Kidney epithelial cell (primary cell): ENCODE measurements at regions not wholly inside any gene's neighbourhood (a gene's known extent, or its start where the extent isn't known, plus 50 kb on each side); places are given as distances from the start of the nearest gene placed in this dataset.

ENCODE experiments used
- DNase-seq: peaks from one replicate; pipeline ENCODE4 v3.0.0-alpha.2; 2010; ENCODE audit warnings: low read depth
- H3K27me3 ChIP-seq: 2 replicates; pipeline ENCODE4 v1.6.0; 2011; ENCODE audit warnings: low read length; ENCODE audit not compliant: control insufficient read depth, insufficient read depth
- H3K36me3 ChIP-seq: 2 replicates; pipeline ENCODE4 v1.5.1; 2011; ENCODE audit warnings: low read length; ENCODE audit not compliant: control insufficient read depth, insufficient read depth
- H3K4me3 ChIP-seq: 2 replicates; pipeline ENCODE4 v1.5.1; 2011; ENCODE audit warnings: low read depth, mild to moderate bottlenecking, control low read depth, low read length
- TF ChIP-seq, protein P1 (sequence below): IDR thresholded peaks from 2 replicates; pipeline ENCODE4 v1.5.1; 2011; ENCODE audit warnings: mild to moderate bottlenecking, moderate library complexity, low read length, control low read depth, inconsistent platforms; ENCODE audit not compliant: insufficient read depth, poor library complexity, severe bottlenecking

DNA sequence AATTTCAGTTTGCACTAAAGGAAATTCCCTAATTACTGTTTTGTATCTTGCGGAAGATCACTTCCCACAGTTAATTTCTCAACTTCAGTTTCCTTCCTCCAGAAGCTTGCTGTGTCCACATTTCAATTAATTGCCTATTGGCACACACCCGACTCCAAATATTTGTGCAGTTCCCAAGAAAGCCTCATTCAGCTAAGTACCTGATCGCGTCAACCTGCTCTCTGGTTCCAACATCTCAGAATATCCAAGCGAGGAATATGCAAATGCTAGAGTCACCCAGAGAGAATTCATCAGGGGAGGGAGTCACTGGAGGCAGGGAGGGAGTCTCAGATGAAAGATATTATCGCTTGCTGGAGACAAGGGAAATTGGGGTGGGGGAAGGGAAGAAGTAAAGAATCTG, 351.3 kb downstream of the RRAGC start:
- Histone ChIP-seq H3K36me3 (no peaks in the 10 kb centered on the region), H3K4me3 (no peak overlapping the region), H3K27me3 (peaks cover 5% of the 10 kb centered on the region)
- DNase-seq, result no peak
- TF ChIP-seq, protein P1, sequence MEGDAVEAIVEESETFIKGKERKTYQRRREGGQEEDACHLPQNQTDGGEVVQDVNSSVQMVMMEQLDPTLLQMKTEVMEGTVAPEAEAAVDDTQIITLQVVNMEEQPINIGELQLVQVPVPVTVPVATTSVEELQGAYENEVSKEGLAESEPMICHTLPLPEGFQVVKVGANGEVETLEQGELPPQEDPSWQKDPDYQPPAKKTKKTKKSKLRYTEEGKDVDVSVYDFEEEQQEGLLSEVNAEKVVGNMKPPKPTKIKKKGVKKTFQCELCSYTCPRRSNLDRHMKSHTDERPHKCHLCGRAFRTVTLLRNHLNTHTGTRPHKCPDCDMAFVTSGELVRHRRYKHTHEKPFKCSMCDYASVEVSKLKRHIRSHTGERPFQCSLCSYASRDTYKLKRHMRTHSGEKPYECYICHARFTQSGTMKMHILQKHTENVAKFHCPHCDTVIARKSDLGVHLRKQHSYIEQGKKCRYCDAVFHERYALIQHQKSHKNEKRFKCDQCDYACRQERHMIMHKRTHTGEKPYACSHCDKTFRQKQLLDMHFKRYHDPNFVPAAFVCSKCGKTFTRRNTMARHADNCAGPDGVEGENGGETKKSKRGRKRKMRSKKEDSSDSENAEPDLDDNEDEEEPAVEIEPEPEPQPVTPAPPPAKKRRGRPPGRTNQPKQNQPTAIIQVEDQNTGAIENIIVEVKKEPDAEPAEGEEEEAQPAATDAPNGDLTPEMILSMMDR, result no peak

DNA sequence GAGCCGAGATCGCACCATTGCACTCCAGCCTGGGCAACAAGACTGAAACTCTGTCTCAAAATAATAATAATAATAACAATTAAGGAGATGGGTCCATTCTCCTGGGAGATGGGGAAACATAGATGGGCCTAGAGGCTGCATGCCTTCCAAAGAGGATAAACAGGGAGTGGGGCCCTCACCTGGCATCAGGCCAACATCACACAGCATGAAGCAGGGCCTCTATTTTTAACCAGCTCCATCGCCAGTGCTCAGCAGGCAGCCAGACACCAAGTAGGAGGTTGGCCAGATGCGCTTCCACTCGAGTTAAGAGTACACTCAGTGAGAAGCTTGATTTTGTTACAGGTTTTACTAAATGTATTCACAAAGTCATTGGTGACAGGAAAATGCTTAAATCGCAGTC, 352.0 kb downstream of the RRAGC start:
- Histone ChIP-seq H3K36me3 (no peaks in the 10 kb centered on the region), H3K4me3 (no peak overlapping the region), H3K27me3 (peaks cover 7% of the 10 kb centered on the region)
- DNase-seq, result no peak
- TF ChIP-seq, protein P1, result no peak

DNA sequence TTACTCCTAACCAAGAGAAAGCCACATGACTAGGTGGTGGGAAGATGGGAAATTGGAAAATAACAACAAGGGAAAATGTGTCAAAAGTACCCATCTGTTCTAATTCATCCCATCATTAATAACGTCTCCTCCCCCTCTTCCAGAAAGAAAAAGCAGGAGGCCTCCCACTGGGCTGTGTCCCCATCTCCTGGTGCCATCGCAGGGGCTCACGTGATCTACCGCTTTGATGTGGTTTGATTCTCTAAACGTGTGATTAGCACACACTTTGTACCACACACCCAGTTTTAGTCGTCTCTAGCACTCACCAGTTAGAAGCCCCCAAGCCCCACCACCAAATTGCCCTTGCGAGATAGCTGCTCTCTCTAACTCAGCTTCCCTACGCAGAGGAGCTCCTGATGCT, 353.6 kb downstream of the RRAGC start:
- TF ChIP-seq, protein P1, result no peak
- DNase-seq, result no peak
- Histone ChIP-seq H3K27me3 (peaks cover 5% of the 10 kb centered on the region), H3K4me3 (no peak overlapping the region), H3K36me3 (no peaks in the 10 kb centered on the region)

DNA sequence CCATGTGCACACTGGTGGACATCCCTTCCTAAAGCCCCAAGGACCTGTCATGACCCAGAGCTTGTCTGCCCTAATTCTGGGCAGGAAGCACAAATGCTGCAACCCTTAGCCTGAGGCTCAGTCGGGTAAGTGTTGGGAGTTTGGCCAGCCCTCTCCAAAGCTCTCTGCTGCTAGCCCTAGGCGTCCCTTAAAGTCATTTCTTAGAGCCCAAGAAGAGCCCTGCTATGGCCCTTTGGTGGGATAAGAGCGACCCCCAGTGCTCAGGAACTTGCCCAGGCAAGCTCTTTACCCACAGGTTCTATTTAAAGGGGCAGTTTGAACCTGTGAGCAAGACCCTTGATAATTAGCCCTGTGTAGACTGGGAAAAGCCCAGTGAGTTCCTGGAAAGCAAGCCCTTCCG, 356.8 kb downstream of the RRAGC start:
- peaks cover 11% of the 10 kb centered on the region for H3K27me3 ChIP-seq
- H3K36me3 ChIP-seq, result no peaks in the 10 kb centered on the region
- no peak overlapping the region for H3K4me3 ChIP-seq
- DNase-seq, result no peak
- TF ChIP-seq, protein P1, result no peak

DNA sequence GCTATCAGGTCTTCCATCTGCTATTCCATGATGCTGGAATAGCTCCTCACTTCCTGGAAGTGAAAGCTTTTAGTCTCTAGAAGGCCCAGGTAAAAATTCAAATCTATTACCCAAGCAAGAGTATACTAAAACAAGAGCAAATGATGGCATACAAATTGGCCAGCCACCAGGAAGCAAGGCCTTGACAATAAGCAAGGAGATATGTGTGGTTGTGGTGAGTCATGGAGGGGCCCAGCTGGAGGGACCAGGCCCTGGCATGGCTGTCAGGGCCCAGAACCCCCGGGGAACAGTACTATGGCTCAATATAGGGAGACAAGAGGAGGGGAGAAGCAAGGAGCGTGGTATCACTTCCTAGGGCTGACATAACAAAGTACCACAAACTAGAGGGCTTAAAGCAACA, 358.7 kb downstream of the RRAGC start:
- no peak overlapping the region for H3K4me3 ChIP-seq
- peaks cover 13% of the 10 kb centered on the region for H3K27me3 ChIP-seq
- no peak for DNase-seq
- H3K36me3 ChIP-seq, result no peaks in the 10 kb centered on the region
- TF ChIP-seq, protein P1, result no peak

DNA sequence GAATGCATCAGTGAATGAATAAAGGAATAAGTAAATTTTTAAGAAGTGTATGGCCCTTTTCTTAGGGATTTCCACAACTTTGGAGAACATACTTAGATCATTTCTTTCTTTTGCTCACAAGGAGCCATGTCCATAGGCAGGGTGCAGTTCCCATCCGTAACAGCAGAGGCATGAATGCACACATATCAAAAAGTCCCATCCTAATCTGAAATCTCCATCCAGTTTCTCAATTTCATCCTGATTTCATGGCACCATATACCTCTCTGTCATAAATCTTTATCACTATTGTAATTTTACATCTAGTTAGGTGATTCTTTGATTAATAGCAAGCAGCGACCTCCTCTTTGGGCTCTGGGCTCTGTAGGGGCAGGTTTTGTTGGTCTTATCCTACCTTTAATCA, 359.2 kb downstream of the RRAGC start:
- TF ChIP-seq, protein P1, result peak; percentile 25
- no peak for DNase-seq
- no peak overlapping the region for H3K4me3 ChIP-seq

More for the DNA sequence above, 359.2 kb downstream of the RRAGC start:
- no peaks in the 10 kb centered on the region for H3K36me3 ChIP-seq
- H3K27me3 ChIP-seq, result peaks cover 13% of the 10 kb centered on the region
